ENCODE measurements at regions not wholly inside any gene's neighbourhood (a gene's known extent, or its start where the extent isn't known, plus 50 kb on each side); places are given as distances from the start of the nearest gene placed in this dataset.

DNA sequence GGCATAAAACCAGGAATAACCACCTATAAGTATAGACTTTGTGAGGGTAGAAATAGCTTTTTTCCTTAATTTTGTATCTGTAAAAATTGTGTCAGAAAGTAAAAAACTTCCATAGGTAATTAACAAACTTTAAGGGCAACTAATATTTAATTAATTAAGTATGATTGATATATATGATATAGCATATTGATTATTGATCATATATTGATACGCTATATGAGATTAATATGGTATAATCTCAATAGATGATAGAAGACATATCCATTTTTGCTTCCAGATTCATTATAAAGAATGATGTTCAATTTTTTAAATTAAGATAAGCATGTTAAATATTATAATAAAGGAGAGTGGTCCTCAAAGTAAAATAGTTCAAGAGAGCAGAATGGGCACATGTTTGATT is 99.3 kb upstream of the VAV3 start:
- Histone ChIP-seq H3K4me1 (no peaks in the 10 kb centered on the region), H3K9me3 (peaks cover 0 to 5% of the 10 kb centered on the region in 2 donors), H3K27ac (no peak overlapping the region), H3K4me3 (no peak overlapping the region), H3K27me3 (no peaks in the 10 kb centered on the region), H3K36me3 (no peaks in the 10 kb centered on the region)
- no peak for DNase-seq
- in situ Hi-C loops (cut with MboI; ENCODE audit: low pct_ligation_motif_present in 1 of 4, low pct_unique_long_range_greater_than_20kb in 1 of 4, low sequenced_read_pairs in 3 of 4), result no loop called here
- intact Hi-C loops (cut with DNase I; ENCODE audit: low total_unique reads), result no loop called here
- TF ChIP-seq POLR2AphosphoS5 (IDR thresholded peaks at IDR 0.05), result no peak
- TF ChIP-seq CTCF (IDR thresholded peaks at IDR 0.05), result no peak
- TF ChIP-seq EP300 (IDR thresholded peaks at IDR 0.05; ENCODE audit: low read depth), result no peak
- no peak for TF ChIP-seq POLR2A (IDR thresholded peaks at IDR 0.05)
- WGBS, 2 donors (ENCODE audit: low coverage in 1 of 2), result 96 to 100% methylated on average over 1 of the region's 1 CpG

DNA sequence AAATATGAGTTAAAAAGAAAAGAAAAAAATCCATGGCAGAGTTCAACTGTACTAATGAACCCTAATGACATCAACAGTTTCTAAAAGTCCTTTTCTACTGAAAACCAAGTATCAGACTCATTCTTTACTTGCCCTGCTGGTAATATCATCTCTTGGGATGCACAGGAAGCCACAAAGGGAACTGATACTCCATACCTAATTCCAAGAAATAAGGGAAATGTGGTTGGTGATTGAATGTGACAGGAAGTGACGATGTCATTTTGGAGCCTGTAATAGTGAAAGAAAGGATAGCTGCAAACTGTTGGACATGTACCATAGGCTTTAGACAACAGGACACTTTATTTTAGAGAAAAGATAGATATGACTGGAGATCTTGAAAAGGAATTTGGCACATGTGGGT is 98.7 kb upstream of the VAV3 start:
- no peaks in the 10 kb centered on the region for H3K4me1 ChIP-seq
- H3K27ac ChIP-seq, result no peak overlapping the region
- intact Hi-C loops (cut with DNase I; ENCODE audit: low total_unique reads), result no loop called here
- H3K36me3 ChIP-seq, result no peaks in the 10 kb centered on the region
- in situ Hi-C loops (cut with MboI; ENCODE audit: low pct_ligation_motif_present in 1 of 4, low pct_unique_long_range_greater_than_20kb in 1 of 4, low sequenced_read_pairs in 3 of 4), result no loop called here
- TF ChIP-seq EP300 (IDR thresholded peaks at IDR 0.05; ENCODE audit: low read depth) (no peak), POLR2AphosphoS5 (IDR thresholded peaks at IDR 0.05) (no peak), POLR2A (IDR thresholded peaks at IDR 0.05) (no peak), CTCF (IDR thresholded peaks at IDR 0.05) (no peak)
- 24 to 100% methylated on average over 1 of the region's 1 CpG for WGBS, 2 donors (ENCODE audit: low coverage in 1 of 2)
- H3K27me3 ChIP-seq, result no peaks in the 10 kb centered on the region
- H3K4me3 ChIP-seq, result no peak overlapping the region
- no peak for DNase-seq
- peaks cover 0 to 5% of the 10 kb centered on the region in 2 donors for H3K9me3 ChIP-seq

- H3K4me1 ChIP-seq, result no peaks in the 10 kb centered on the region
- in situ Hi-C loops (cut with MboI; ENCODE audit: low pct_ligation_motif_present in 1 of 4, low pct_unique_long_range_greater_than_20kb in 1 of 4, low sequenced_read_pairs in 3 of 4), result no loop called here
- H3K27ac ChIP-seq, result no peak overlapping the region
- no peak overlapping the region for H3K4me3 ChIP-seq
- intact Hi-C loops (cut with DNase I; ENCODE audit: low total_unique reads), result no loop called here
- no peak for TF ChIP-seq POLR2AphosphoS5 (IDR thresholded peaks at IDR 0.05)
- no peak for TF ChIP-seq CTCF (IDR thresholded peaks at IDR 0.05)
- TF ChIP-seq EP300 (IDR thresholded peaks at IDR 0.05; ENCODE audit: low read depth), result no peak
- TF ChIP-seq POLR2A (IDR thresholded peaks at IDR 0.05), result no peak
- H3K36me3 ChIP-seq, result no peaks in the 10 kb centered on the region
- DNase-seq, result no peak
- H3K27me3 ChIP-seq, result no peaks in the 10 kb centered on the region
- H3K9me3 ChIP-seq, result peaks cover 0 to 5% of the 10 kb centered on the region in 2 donors
- 31 to 60% methylated on average over 2 of the region's 2 CpGs for WGBS, 2 donors (ENCODE audit: low coverage in 1 of 2)
These were observed 95.0 kb upstream of the VAV3 start for GRCh38 chr1:108059945-108060344.

DNA sequence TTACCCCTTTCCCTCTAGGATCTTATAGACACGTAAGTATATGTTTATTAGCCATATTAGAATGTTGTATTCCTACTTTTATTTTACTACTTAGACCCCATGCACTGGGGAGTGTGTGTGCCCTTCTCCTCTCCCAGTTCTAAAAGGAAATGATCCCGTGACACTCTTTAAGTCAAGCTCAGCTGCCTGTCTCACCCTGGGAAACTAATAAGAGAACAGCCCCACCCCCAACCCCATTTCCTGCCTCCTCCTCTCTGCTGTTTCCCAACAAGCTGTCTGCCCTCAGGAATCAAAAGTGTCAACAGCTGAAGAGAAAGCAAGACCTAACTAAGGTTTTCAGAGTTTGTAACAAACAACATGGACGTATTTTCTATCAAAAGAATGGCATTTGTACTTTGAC is 92.6 kb upstream of the VAV3 start:
- intact Hi-C loops (cut with DNase I; ENCODE audit: low total_unique reads) (no loop called here), in situ Hi-C loops (cut with MboI; ENCODE audit: low pct_ligation_motif_present in 1 of 4, low pct_unique_long_range_greater_than_20kb in 1 of 4, low sequenced_read_pairs in 3 of 4) (no loop called here)
- no peak overlapping the region for H3K4me3 ChIP-seq
- no peaks in the 10 kb centered on the region for H3K36me3 ChIP-seq
- H3K27ac ChIP-seq, result no peak overlapping the region
- TF ChIP-seq POLR2A (IDR thresholded peaks at IDR 0.05) (no peak), EP300 (IDR thresholded peaks at IDR 0.05; ENCODE audit: low read depth) (no peak), POLR2AphosphoS5 (IDR thresholded peaks at IDR 0.05) (no peak), CTCF (IDR thresholded peaks at IDR 0.05) (no peak)
- no peaks in the 10 kb centered on the region for H3K27me3 ChIP-seq
- peak; percentile 26 for DNase-seq
- H3K4me1 ChIP-seq, result peaks cover 0 to 2% (median 0%) of the 10 kb centered on the region in 4 donors
- 65 to 72% methylated on average over 3 of the region's 3 CpGs for WGBS, 2 donors (ENCODE audit: low coverage in 1 of 2)
- H3K9me3 ChIP-seq, result peaks cover 0 to 5% of the 10 kb centered on the region in 2 donors

All from transverse colon (tissue), 4 donors.